SJSA1 (cell line): ENCODE measurements at regions not wholly inside any gene's neighbourhood (a gene's known extent, or its start where the extent isn't known, plus 50 kb on each side); places are given as distances from the start of the nearest gene placed in this dataset.

Experiments used
- DNase-seq, 2 experiments: peaks; one replicate each; pipeline ENCODE4 v3.0.0-alpha.2; 2015 to 2020; ENCODE audit warnings: low spot score in 2 of 2, low read depth in 1 of 2
- H3K27ac ChIP-seq: fragments of 250-450 bp; sonication (Bioruptor Pico); 2 replicates; pipeline ENCODE4 v1.5.1; 2020; ENCODE audit warnings: mild to moderate bottlenecking, moderate library complexity
- H3K27me3 ChIP-seq: fragments of 250-450 bp; sonication (Bioruptor Pico); replicated peaks from 2 replicates; pipeline ENCODE4 v1.5.1; 2020; ENCODE audit warnings: mild to moderate bottlenecking, moderate library complexity
- H3K36me3 ChIP-seq: fragments of 250-450 bp; sonication (Bioruptor Pico); 2 replicates; pipeline ENCODE4 v1.5.1; 2020; ENCODE audit warnings: mild to moderate bottlenecking
- H3K4me1 ChIP-seq: fragments of 250-450 bp; sonication (Bioruptor Pico); replicated peaks from 2 replicates; pipeline ENCODE4 v1.6.1; 2021; ENCODE audit warnings: mild to moderate bottlenecking
- H3K4me3 ChIP-seq: fragments of 250-450 bp; sonication (Bioruptor Pico); 2 replicates; pipeline ENCODE4 v1.5.1; 2020; ENCODE audit warnings: mild to moderate bottlenecking
- H3K9me3 ChIP-seq: fragments of 250-450 bp; sonication (Bioruptor Pico); replicated peaks from 2 replicates; pipeline ENCODE4 v1.5.1; 2020; ENCODE audit warnings: mild to moderate bottlenecking

DNA sequence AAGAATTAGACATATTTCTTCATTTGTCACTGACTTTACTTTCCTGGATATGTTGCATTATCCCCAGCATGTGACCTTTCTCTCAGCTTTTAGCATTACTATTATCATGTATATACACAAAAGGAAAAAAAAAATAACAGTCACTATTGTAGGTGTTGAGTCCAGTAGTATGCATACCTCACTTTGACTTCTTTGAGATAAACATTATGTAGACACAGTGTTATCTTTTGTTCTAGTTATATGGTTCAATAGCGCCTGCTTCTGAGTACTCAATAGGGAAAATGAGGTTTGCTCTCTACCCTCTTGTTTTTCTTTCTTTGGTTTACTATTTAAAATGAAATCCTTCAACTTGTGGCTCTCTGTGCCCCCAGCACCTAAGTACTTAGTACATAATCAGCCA, 409.6 kb upstream of the PKN2 start:
- no peak overlapping the region for H3K4me3 ChIP-seq
- DNase-seq: no peak
- no peaks in the 10 kb centered on the region for H3K9me3 ChIP-seq
- H3K27ac ChIP-seq: no peak overlapping the region
- no peaks in the 10 kb centered on the region; the same call in 1 of the 2 replicates for H3K27me3 ChIP-seq
- H3K36me3 ChIP-seq: no peaks in the 10 kb centered on the region
- H3K4me1 ChIP-seq: no peaks in the 10 kb centered on the region

- no peak for DNase-seq
- H3K9me3 ChIP-seq: no peaks in the 10 kb centered on the region
- no peaks in the 10 kb centered on the region for H3K4me1 ChIP-seq
- H3K4me3 ChIP-seq: no peak overlapping the region
- H3K36me3 ChIP-seq: no peaks in the 10 kb centered on the region
- no peak overlapping the region for H3K27ac ChIP-seq
- no peaks in the 10 kb centered on the region; the same call in 1 of the 2 replicates for H3K27me3 ChIP-seq
These were observed 408.7 kb upstream of the PKN2 start for GRCh38 chr1:88275259-88275862.

GRCh38 chr1:88276163-88276562, 407.9 kb upstream of the PKN2 start:
- Histone ChIP-seq H3K27ac (no peak overlapping the region), H3K4me3 (no peak overlapping the region), H3K27me3 (no peaks in the 10 kb centered on the region), H3K4me1 (no peaks in the 10 kb centered on the region), H3K36me3 (no peaks in the 10 kb centered on the region), H3K9me3 (no peaks in the 10 kb centered on the region)
- DNase-seq: no peak

GRCh38 chr1:88284066-88284465, 400.0 kb upstream of the PKN2 start:
- Histone ChIP-seq H3K27me3 (0 out of 2 replicates have a peak, but pooled peaks cover 5% of the 10 kb centered on the region), H3K9me3 (no peaks in the 10 kb centered on the region), H3K4me3 (no peak overlapping the region), H3K4me1 (no peaks in the 10 kb centered on the region), H3K27ac (no peak overlapping the region), H3K36me3 (no peaks in the 10 kb centered on the region)
- DNase-seq: no peak

DNA sequence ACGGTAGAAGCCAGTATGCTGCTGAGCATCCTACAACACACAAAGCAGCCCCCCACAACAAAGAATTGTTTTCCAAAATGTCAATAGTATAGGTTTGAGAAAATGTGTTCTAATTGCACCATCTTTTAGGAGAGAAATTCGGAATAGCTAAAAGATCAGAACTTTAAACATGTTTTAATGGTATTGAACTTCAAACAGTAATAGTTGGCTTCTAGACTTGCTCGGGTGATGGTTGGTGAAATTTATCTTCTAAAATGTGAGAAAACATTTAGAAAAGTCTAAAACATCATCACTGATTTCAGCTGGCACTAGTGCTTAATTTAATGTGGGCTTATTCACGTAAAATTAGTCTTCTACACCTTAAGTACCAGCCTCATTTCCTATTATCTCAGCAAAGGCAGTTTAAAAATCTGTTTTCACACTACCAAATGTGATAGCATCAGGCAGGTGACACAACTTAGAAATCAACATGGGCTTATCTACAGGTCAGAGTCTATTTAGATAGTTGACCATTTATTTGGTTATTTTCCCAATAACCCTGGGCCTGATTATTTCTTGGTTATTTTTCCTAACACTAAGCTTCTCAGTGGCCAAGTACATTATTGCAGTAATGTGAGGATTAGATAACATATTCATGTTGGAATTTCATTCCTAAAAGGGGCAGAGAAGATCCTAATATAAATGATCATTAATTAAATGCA, 399.3 kb upstream of the PKN2 start:
- no peak for DNase-seq
- no peaks in the 10 kb centered on the region for H3K9me3 ChIP-seq
- H3K27me3 ChIP-seq: 0 out of 2 replicates have a peak, but pooled peaks cover 5% of the 10 kb centered on the region
- H3K4me3 ChIP-seq: no peak overlapping the region
- H3K27ac ChIP-seq: no peak overlapping the region
- H3K36me3 ChIP-seq: no peaks in the 10 kb centered on the region
- no peaks in the 10 kb centered on the region for H3K4me1 ChIP-seq

DNA sequence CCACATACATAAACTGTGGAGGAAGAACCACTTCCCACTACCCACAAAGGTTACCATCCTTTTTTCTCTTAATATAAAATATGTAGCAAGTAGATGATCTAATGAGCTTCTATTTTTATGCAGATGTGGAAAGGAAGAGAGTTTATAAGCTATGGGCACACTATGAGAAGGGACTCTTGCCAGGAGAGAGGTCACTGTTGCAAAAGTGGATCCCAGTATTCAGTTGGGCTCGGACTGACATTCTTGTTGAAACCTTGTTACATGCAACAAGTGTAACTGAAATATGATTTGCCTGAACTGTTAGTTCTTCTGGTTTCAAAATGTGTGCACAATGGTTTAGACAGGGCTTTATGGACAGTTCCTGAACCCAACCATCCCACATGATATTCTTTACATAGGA, 397.4 kb upstream of the PKN2 start:
- no peaks in the 10 kb centered on the region for H3K9me3 ChIP-seq
- 0 out of 2 replicates have a peak, but pooled peaks cover 5% of the 10 kb centered on the region for H3K27me3 ChIP-seq
- H3K27ac ChIP-seq: no peak overlapping the region
- H3K4me1 ChIP-seq: no peaks in the 10 kb centered on the region
- no peak overlapping the region for H3K4me3 ChIP-seq
- DNase-seq: no peak
- H3K36me3 ChIP-seq: no peaks in the 10 kb centered on the region

DNA sequence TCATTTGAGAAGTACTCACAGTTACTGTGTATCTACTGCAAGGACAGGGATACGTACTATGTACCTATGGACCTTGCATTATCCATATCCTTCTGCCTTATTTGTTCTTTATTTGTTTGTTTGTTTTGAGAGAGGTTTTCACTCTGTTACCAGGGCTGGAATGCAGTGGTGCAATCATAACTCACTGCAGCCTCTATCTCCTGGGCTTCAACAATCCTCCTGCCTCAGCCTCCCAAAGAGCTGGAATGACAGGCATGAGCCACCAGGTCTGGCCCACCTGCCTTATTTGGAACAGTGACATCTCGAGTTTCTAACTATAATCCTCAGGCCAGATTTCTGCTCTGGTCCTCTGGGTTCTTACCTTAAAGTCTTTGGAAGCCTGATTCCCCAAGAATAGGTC, 395.5 kb upstream of the PKN2 start:
- no peaks in the 10 kb centered on the region for H3K9me3 ChIP-seq
- DNase-seq: no peak
- H3K4me3 ChIP-seq: no peak overlapping the region
- H3K27me3 ChIP-seq: 0 out of 2 replicates have a peak, but pooled peaks cover 5% of the 10 kb centered on the region
- no peaks in the 10 kb centered on the region for H3K36me3 ChIP-seq
- H3K27ac ChIP-seq: no peak overlapping the region
- no peaks in the 10 kb centered on the region for H3K4me1 ChIP-seq

DNA sequence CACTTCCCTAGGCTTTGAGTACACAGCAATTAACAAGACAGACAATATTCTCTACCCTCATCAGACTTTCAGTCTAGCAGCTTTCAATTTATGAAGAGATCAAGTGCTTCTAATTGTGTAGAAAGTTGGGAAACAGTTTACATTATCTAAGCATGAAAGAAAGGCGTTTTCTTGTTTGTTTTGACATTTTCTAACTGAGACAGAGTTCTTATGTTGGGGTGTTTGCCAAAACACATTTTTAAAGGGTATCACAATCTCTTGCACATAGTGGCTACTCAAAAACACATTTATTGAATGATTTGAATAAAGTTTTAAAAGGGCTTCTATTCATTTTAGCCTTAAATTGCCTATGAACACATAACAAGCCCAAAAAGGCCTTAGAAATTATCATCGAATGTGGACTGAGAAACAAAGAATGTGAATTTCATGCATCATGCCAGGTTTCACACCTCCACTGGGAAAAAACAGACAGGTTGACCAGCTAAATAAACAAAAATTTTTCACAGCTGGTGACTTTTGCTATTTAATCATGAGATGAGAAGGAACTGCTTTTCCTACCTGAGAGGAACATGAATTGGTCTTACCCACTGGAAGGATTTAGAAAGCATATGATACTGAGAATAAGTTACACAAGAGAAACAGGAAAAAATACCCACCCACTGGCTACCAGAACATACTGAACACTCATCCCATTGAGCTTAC, 394.5 kb upstream of the PKN2 start:
- H3K27me3 ChIP-seq: 0 out of 2 replicates have a peak, but pooled peaks cover 5% of the 10 kb centered on the region
- DNase-seq: no peak
- no peaks in the 10 kb centered on the region for H3K36me3 ChIP-seq
- no peak overlapping the region for H3K27ac ChIP-seq
- no peaks in the 10 kb centered on the region for H3K9me3 ChIP-seq
- no peaks in the 10 kb centered on the region for H3K4me1 ChIP-seq
- no peak overlapping the region for H3K4me3 ChIP-seq

DNA sequence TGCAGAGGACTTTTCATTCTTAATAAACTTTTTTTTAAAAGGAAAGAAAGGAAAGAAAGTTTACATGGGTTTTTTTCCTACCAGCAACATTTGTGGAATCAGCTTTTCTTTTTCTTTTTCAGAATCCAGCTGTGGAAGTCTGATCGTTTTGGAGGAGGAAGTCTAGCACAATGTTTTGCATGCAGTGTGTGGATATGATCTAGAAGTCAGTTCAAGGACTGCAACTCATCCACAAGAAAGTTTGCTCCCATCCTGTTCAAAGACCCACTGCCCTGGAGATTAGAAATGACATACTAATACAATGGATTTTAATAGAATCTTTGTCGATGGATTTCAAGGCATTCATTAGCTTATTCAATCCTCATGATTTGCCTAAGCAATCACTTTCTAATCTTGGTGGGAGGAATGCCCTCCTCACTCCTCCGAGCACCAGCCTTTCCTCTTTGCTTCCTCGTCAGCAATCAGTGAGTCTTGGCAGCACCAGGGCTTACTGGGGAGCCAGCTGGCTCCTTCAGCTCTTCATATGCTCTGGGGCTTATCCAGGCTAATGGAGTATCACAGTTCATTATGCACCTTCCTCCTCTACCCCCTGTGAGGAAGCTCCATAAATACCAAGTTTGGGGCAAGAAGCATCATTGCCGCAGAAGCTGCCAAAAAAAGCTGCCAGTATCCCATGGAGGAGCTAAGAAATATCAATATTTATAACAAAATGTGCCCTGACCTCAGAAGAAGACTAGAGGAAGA, 392.3 kb upstream of the PKN2 start:
- no peak for DNase-seq
- no peaks in the 10 kb centered on the region for H3K9me3 ChIP-seq
- H3K27me3 ChIP-seq: no peaks in the 10 kb centered on the region

GRCh38 chr1:88293691-88294190, 390.3 kb upstream of the PKN2 start:
- H3K4me3 ChIP-seq: no peak overlapping the region
- H3K4me1 ChIP-seq: no peaks in the 10 kb centered on the region
- no peaks in the 10 kb centered on the region for H3K27me3 ChIP-seq
- H3K9me3 ChIP-seq: no peaks in the 10 kb centered on the region
- no peaks in the 10 kb centered on the region for H3K36me3 ChIP-seq
- H3K27ac ChIP-seq: no peak overlapping the region
- no peak for DNase-seq

More for the DNA sequence above, 392.3 kb upstream of the PKN2 start:
- Histone ChIP-seq H3K27ac (no peak overlapping the region), H3K4me3 (no peak overlapping the region), H3K4me1 (no peaks in the 10 kb centered on the region), H3K36me3 (no peaks in the 10 kb centered on the region)

DNA sequence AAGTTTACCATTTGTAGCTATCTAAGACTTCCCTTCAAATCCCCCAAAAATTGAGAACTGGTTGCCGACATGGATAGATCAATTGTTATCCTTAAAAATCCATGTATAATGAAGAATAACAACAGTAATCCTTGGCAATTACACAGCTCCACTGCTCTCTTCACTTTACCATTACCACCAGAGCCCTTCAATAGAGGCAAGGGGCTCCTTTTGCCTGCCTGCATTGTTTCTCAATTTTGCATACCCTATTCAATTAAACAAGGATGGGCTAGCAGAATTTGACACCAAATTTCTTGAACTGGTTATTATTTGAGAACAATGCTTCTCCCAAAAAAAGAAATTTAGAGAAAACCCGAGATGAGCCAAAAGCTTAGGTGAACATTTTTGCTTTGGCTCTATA, 387.8 kb upstream of the PKN2 start:
- no peak for DNase-seq
- Histone ChIP-seq H3K36me3 (no peaks in the 10 kb centered on the region), H3K4me3 (no peak overlapping the region), H3K4me1 (no peaks in the 10 kb centered on the region), H3K9me3 (no peaks in the 10 kb centered on the region), H3K27me3 (no peaks in the 10 kb centered on the region), H3K27ac (no peak overlapping the region)

GRCh38 chr1:88296642-88297041, 387.4 kb upstream of the PKN2 start:
- Histone ChIP-seq H3K36me3 (no peaks in the 10 kb centered on the region), H3K27me3 (no peaks in the 10 kb centered on the region), H3K9me3 (no peaks in the 10 kb centered on the region), H3K4me1 (no peaks in the 10 kb centered on the region), H3K4me3 (no peak overlapping the region), H3K27ac (no peak overlapping the region)
- DNase-seq: no peak

GRCh38 chr1:88298506-88298905, 385.6 kb upstream of the PKN2 start:
- Histone ChIP-seq H3K4me3 (no peak overlapping the region), H3K27ac (no peak overlapping the region), H3K9me3 (no peaks in the 10 kb centered on the region), H3K36me3 (no peaks in the 10 kb centered on the region), H3K27me3 (no peaks in the 10 kb centered on the region), H3K4me1 (no peaks in the 10 kb centered on the region)
- no peak for DNase-seq
